Upper lobe of right lung (tissue), 1 donor: ENCODE measurements at regions not wholly inside any gene's neighbourhood (a gene's known extent, or its start where the extent isn't known, plus 50 kb on each side); places are given as distances from the start of the nearest gene placed in this dataset.

Source experiments
- ATAC-seq: fragments of 200-7000 bp; cut with Tn5 transposase; one replicate; pipeline ENCODE4 v1.9.1; 2020; ENCODE audit warnings: mild to moderate bottlenecking, moderate library complexity
- DNase-seq: peaks from one replicate; pipeline ENCODE4 v3.0.0-alpha.2; 2020
- H3K27ac ChIP-seq: fragments of 200-600 bp; one replicate; pipeline ENCODE4 v1.8.0; 2022
- H3K27me3 ChIP-seq: fragments of 200-600 bp; one replicate; pipeline ENCODE4 v1.8.0; 2022; ENCODE audit warnings: mild to moderate bottlenecking
- H3K36me3 ChIP-seq: fragments of 200-600 bp; one replicate; pipeline ENCODE4 v1.8.0; 2022
- H3K4me1 ChIP-seq: fragments of 200-600 bp; one replicate; pipeline ENCODE4 v1.8.0; 2022
- H3K4me3 ChIP-seq: fragments of 200-600 bp; one replicate; pipeline ENCODE4 v1.8.0; 2022; ENCODE audit warnings: mild to moderate bottlenecking
- H3K9me3 ChIP-seq: fragments of 200-600 bp; one replicate; pipeline ENCODE4 v1.8.0; 2022
- intact Hi-C: fragments of 100-400 bp; cut with DNase I; formaldehyde crosslinking; loops from one replicate; pipeline ENCODE4 v1.11.0; 2022
- TF ChIP-seq, protein P1 (sequence below): fragments of 200-600 bp; IDR thresholded peaks from one replicate; pipeline ENCODE4 v1.8.0; 2022; ENCODE audit warnings: antibody characterized with exemption
- donor health status: DM: no; HTN: yes; CAD: no; lungs with severe emphysema.

DNA sequence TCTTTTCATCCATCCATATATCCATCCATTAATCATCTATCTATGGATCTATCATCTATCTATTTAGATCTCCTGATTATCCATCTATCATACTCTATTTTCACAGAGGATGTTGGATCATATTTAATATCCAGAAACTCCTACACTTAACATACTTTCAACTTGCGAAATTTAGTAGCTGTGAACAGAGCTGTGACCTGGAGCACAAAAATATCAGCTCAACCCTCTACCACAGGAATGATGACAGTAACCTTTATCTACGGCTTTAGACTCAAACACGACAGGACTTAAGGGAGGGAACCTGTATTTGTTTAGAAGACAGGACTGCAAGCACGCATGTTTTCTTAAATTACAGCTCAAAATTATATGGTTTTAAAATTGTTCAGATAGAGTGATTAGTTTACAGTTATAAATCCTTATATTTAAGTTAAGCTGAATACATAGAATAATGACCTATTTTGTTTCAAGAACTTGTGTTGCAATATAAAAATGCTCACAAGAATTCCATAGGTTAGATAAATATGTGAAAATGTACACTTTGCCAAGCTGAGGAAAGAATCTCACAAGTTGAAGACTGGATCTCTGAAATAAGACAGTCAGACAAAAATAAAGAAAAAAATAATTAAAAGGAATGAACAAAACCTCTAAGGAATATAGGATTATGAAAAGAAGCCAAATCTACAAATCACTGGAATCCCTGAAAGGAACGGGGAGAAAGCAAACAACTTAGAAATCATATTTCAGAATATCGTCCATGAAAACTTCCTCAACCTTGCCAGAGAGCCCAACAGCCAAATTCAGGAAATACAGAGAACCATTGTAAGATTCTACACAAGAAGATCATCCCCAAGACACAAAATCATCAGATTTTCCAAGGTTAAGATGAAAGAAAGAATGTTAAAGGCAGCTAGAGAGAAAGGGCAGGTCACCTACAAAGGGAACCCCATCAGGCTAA, 142.0 kb downstream of the COL6A3 start:
- Histone ChIP-seq H3K4me3 (no peak overlapping the region), H3K9me3 (no peaks in the 10 kb centered on the region), H3K27me3 (peaks cover 4% of the 10 kb centered on the region), H3K4me1 (peaks cover 4% of the 10 kb centered on the region), H3K27ac (no peak overlapping the region), H3K36me3 (no peaks in the 10 kb centered on the region)
- DNase-seq (no peak), ATAC-seq (no peak)
- intact Hi-C loops = no loop called here
- TF ChIP-seq, protein P1, sequence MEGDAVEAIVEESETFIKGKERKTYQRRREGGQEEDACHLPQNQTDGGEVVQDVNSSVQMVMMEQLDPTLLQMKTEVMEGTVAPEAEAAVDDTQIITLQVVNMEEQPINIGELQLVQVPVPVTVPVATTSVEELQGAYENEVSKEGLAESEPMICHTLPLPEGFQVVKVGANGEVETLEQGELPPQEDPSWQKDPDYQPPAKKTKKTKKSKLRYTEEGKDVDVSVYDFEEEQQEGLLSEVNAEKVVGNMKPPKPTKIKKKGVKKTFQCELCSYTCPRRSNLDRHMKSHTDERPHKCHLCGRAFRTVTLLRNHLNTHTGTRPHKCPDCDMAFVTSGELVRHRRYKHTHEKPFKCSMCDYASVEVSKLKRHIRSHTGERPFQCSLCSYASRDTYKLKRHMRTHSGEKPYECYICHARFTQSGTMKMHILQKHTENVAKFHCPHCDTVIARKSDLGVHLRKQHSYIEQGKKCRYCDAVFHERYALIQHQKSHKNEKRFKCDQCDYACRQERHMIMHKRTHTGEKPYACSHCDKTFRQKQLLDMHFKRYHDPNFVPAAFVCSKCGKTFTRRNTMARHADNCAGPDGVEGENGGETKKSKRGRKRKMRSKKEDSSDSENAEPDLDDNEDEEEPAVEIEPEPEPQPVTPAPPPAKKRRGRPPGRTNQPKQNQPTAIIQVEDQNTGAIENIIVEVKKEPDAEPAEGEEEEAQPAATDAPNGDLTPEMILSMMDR = no peak
